Fibroblast of skin of right biceps (primary cell): ENCODE measurements at regions not wholly inside any gene's neighbourhood (a gene's known extent, or its start where the extent isn't known, plus 50 kb on each side); places are given as distances from the start of the nearest gene placed in this dataset.

Experiments
- DNase-seq: peaks from one replicate; pipeline ENCODE4 v3.0.0-alpha.2; 2013

DNA sequence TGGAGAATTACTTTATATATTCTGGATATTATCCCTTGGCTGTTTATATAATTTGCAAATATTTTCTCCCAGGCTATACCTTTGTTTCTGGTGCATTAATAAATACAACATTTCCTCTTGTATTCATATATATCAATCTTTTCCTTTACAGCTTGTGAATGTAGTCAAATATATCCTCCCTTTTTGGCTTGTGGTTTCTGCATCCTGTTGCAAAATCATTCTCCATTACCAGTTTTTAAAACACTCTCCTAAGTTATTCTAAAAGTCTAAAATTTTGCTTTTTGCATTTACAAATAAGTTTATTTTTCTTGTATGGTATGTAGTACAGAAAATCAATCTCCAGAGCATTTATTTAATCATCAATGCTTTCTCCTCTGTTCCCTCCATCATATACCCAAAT is 909.4 kb downstream of the ADGRL2 start:
- DNase-seq, result no peak

- DNase-seq, result no peak
These were observed 906.9 kb downstream of the ADGRL2 start for GRCh38 chr1:82707681-82708080.

DNA sequence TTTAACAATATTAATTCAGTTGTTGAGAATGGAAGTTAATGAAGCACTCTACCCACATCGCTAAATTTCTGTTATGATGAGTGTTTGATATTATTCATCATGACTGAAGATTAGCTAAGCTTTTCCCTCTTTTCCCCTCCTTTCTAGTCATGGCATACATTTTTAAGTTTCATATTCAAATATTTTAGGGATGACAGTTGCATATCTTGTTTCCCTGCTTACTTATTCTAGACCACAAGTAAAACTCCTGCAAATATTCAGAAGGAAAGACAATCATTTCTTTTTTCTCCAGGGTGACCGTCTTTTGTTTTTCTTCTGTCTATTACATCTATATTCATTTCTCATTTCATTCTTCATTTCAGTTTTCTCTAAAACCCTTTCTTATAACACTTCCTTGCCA is 906.0 kb downstream of the ADGRL2 start:
- DNase-seq, result peak; percentile 69

- no peak for DNase-seq
These were observed 904.2 kb downstream of the ADGRL2 start for GRCh38 chr1:82704966-82705365.

GRCh38 chr1:82704393-82704792 is 903.7 kb downstream of the ADGRL2 start:
- no peak for DNase-seq

- DNase-seq, result no peak
These were observed 903.2 kb downstream of the ADGRL2 start for GRCh38 chr1:82703951-82704350.

DNA sequence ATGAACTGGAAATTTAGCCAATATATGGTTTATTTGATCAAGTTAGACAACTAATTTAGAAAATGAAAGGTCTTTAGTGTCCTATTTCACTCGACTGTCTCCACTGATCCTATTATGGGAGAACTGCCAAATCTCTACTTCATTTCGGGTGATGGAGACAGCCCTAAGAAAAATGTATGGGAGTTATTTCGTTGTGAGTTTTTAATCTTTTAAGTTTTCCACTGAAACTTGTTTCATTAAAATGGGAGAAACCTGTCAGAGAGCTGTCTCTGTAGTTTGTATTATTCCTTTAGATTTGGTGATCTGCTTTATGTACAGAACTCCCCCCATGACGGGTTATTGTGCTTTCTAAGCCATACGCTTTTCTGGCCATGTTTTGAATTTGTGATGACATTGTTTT is 899.7 kb downstream of the ADGRL2 start:
- DNase-seq, result no peak

DNA sequence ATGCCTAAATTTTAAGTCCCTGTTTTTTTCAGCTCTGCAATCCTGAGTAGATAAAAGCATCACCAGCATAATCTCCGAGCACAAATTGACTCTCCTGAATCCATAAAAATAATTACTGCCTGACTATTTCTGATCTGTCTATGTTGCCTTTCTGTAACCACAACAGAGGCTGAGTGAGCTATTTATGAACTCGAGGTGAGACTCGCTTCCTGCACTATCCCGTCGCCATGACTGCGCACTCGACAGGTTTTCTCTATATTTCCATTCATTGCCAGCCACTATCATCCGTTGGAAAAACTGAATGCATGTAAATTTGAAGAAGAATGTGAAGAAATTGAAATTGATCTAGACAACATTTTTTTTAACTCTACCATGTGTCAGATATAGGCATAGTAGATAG is 897.2 kb downstream of the ADGRL2 start:
- no peak for DNase-seq

- peak; percentile 17 for DNase-seq
These were observed 894.7 kb downstream of the ADGRL2 start for GRCh38 chr1:82695443-82695842.

DNA sequence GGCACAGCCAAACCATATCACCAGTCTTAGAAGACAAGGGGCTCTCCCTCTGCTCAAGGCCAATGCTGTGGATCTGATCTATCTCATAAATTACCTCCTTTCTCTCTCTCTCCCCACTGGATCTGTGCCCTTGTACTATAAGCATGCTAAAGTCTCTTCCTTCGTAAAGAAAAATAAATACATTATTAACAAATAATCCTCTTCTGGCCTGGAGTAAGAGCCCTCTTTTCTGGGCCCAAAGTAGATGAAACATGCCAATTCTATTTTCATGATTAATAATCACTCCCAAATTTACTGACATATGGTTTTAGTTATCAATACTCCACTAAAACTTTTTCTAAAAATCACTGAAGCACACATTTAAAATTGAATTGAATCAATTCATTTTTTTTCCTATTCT is 889.7 kb downstream of the ADGRL2 start:
- DNase-seq, result no peak

- no peak for DNase-seq
These were observed 888.5 kb downstream of the ADGRL2 start for GRCh38 chr1:82689217-82689616.

GRCh38 chr1:82686774-82687173 is 886.0 kb downstream of the ADGRL2 start:
- DNase-seq, result no peak

DNA sequence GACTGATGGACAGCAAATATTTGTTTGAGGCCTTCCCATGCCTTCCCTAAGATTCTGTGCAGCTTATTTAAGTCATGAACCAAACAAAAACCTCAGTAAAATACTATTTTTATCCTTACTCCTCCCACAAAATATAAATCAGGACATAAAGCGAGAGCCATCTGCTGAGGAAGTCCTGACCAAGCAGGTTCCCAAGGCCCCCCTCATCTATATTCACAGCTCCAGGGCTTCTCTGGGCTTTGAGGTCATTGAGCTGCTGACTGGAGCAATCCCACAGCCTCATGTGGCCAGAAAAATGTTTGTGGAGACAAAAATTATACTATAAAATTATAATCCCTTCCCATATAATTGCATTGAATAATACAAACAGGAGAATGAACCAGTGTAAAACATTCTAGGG is 846.2 kb downstream of the ADGRL2 start:
- DNase-seq, result no peak

DNA sequence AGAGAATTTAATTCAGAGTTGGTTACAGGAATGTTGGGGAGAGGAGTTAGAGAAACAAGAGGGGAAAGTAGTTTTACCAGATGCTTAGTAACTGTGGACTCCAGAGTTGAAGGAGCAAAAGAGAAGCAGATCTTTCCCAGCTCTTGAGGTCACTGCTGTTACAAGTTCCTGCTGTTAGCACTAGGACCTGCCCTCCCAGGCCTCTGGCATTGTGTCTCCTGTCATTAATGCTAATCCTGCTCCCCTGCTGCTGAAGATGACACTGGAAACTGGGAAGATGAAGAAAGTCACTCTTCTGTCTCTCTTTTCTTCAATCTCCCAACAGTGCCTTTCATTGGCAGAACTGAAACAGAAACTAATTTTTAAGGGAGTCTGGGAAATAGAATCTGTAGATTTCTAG is 845.6 kb downstream of the ADGRL2 start:
- DNase-seq, result no peak

- DNase-seq, result no peak
These were observed 843.6 kb downstream of the ADGRL2 start for GRCh38 chr1:82644186-82644915.

- DNase-seq, result no peak
These were observed 839.6 kb downstream of the ADGRL2 start for GRCh38 chr1:82640352-82640751.

DNA sequence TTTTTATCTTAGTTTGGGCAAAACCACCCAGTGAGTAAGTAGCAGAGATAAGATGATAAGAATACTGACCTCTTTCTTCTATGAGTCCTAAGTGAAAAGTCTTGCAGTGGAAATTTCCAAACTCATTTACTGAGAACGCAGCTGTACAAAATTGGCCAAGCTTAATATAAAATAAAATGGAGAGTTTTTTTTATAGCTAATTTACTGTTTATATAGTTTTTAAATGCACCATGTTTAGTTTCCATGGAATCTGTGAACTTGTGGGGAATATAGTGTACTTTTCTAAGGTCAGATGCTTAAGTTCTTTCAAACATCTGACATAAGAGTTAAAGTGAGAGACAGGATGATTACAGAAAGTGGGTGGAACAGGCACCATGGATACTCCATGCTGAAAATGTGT is 833.5 kb downstream of the ADGRL2 start:
- no peak for DNase-seq

DNA sequence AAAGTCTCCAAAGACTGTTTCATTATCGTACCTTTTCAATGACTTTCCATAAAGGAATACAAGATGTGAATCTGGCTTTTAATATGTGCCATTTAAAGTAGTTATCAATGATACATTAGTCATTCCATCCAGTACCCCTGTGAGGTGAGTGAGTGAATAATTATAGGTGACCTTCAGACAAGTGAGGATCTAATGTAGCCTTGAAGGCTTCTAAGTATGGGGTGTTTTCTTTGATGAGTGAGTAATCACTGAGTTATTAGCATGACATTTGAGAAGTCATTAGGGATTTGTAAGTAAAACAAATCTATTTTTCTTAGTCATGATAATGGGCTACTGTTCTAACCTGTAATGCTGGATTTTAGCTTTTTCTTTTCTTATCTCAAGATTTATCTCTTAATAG is 831.4 kb downstream of the ADGRL2 start:
- peak; percentile 8 for DNase-seq

GRCh38 chr1:82628887-82629286 is 828.2 kb downstream of the ADGRL2 start:
- no peak for DNase-seq

- no peak for DNase-seq
These were observed 824.8 kb downstream of the ADGRL2 start for GRCh38 chr1:82625537-82625936.

DNA sequence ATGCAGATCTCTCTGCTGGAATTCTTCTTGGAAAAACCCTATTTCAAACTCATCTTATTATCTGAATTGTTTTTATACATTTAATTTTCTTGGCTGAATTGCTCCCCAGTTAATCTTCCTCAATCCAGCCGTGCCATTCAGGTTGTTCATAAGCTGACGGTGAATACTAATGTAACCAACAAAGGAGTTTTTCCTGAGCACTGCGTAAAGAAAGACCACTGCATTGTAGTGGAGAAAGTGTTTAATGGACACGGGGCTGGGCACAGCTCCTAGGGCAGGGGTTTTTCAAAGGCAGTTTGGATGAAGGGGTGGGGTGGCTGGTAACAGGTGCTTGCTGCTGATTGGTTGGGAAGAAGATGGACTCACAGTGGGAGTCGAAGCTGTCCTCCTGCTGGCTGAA is 820.3 kb downstream of the ADGRL2 start:
- no peak for DNase-seq

- DNase-seq, result no peak
These were observed 813.4 kb downstream of the ADGRL2 start for GRCh38 chr1:82614090-82614489.

DNA sequence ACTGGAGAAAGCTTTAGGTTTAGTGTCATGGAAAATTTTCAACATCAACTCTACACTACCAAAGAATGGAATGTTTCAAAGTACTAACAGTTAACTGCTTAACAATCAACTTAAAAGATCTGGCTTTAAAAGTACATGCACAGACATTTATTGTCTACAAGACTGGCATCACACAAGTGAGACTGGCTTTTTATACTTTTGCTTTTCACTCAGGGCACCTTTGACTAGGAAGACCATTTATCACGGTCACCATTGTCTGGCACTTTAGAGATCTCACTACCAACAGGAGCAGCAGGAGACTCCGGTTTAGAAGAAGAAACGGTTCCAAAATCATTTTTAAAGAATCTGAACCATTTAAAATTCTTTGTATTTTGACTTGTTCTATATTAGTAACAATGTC is 812.3 kb downstream of the ADGRL2 start:
- no peak for DNase-seq

GRCh38 chr1:82606546-82606945 is 805.8 kb downstream of the ADGRL2 start:
- no peak for DNase-seq

- no peak for DNase-seq
These were observed 803.8 kb downstream of the ADGRL2 start for GRCh38 chr1:82604524-82604923.

DNA sequence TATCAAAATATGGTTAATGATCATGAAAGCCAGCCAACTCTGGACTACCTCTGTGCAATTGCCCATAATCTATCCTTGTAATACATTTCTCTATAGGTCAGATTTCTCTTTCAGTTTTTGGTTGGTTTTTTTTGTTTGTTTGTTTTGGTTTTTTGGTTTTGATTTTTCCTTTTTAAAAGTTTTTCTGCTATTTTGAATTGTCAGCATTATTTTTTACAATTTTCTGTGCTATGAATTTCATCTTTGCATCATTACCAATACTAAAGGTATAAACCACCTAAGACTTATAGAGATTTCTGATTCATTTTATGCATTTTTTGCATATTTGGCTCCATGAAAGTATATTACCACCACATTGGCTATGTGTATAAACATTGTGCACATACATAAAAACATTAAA is 799.6 kb downstream of the ADGRL2 start:
- no peak for DNase-seq
